GM12873 (cell line): ENCODE measurements at regions not wholly inside any gene's neighbourhood (a gene's known extent, or its start where the extent isn't known, plus 50 kb on each side); places are given as distances from the start of the nearest gene placed in this dataset.

ENCODE experiments used
- TF ChIP-seq, protein P1 (sequence below): IDR thresholded peaks from 2 replicates; pipeline ENCODE4 v1.5.1; 2012; ENCODE audit warnings: low read depth, mild to moderate bottlenecking, moderate library complexity, low read length, control low read depth; ENCODE audit not compliant: insufficient read depth; ENCODE audit errors: missing control alignments

- TF ChIP-seq, protein P1, sequence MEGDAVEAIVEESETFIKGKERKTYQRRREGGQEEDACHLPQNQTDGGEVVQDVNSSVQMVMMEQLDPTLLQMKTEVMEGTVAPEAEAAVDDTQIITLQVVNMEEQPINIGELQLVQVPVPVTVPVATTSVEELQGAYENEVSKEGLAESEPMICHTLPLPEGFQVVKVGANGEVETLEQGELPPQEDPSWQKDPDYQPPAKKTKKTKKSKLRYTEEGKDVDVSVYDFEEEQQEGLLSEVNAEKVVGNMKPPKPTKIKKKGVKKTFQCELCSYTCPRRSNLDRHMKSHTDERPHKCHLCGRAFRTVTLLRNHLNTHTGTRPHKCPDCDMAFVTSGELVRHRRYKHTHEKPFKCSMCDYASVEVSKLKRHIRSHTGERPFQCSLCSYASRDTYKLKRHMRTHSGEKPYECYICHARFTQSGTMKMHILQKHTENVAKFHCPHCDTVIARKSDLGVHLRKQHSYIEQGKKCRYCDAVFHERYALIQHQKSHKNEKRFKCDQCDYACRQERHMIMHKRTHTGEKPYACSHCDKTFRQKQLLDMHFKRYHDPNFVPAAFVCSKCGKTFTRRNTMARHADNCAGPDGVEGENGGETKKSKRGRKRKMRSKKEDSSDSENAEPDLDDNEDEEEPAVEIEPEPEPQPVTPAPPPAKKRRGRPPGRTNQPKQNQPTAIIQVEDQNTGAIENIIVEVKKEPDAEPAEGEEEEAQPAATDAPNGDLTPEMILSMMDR, result no peak
Measured at GRCh38 chr7:156533964-156534363, 106.6 kb upstream of the RNF32 start.

GRCh38 chr7:156533420-156533819 lies 107.2 kb upstream of the RNF32 start:
- TF ChIP-seq, protein P1, result no peak

- TF ChIP-seq, protein P1, result no peak
Measured at GRCh38 chr7:156532016-156532602, 108.5 kb upstream of the RNF32 start.

- TF ChIP-seq, protein P1, result no peak
Measured at GRCh38 chr7:156529956-156530355, 110.6 kb upstream of the RNF32 start.

DNA sequence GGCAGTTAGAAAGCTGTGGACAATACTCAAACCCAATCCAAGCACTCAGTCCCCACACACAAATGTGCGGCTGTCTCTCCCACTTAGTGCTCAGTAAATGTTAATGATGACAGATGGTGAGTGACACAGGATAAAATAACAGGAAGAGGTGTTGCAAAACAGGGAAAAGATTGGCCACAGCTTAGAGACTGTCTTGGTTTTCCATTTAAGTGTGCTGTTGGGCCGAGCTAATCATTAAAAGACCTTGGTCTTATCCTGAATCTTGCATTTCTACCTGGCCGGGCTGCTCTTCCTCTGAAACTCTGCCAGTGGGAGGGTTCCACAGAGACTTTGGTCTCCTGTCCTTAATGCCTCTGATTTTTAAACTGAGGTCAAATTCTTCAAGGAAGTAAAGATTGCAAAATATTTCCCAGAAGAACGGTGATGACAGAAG lies 113.1 kb upstream of the RNF32 start:
- TF ChIP-seq, protein P1, result no peak

DNA sequence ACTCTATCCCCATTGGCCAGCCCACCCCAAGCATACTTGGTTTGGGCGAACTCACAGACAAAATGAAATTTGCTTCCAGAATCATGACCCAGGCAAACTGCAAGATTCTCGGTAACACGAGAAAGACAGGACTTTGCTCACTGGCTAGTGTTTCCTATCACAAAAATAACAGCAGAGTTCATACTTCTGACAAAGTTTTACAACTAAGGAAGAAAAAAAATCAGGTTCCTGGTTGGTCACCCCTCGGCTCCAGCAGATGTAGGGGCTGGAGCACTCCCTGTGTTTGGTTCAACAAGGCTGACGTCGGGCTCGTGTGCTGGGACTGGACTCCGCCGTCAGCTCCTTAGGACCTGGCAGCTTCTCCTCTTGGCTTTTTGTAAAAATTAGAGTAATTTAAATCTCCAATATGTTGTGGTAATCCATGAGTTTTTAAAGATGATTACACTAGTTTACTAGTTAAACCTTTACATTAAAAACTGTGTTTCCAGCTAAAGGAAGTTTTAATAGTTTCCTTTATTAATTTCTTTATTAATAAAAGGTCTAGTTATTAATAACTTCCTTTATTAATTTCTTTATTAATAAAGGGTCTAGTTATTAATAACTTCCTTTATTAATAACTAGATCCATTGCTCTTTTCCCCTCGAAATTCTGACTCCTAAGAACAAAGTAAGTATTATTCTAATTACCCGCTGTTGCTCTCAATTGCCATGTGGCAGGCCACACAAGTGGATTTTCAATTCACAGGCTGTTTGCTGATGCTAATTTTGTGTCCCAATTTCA lies 115.6 kb upstream of the RNF32 start:
- TF ChIP-seq, protein P1, result no peak

DNA sequence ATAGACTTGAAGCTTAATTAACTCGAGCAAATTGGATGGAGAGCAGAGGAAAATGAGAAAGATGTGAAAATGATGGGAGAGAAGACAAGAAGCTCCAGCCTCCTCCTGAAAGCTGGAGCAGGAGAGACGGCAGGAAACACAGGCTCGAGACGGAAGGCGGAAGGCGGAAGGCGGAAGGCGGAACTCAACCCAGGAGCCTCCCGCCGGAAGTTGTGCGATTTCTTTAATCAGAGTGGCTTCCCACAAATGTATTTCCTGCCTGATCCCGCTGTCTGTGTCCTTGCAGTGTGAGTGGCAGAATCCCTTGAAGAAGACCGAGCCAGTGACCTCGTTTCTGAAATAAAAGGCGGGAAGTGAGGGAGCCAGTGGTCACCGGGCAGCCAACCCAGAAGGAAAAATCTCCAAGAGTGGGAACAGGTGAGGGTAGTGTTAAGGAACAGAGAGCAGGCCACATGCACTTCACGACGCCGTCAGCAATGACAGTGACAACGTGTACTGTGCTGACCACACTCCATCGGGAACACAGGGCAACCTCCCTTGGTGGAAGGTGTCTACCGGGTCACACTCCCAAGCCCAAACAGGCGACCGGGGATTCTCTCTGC lies 117.0 kb upstream of the RNF32 start:
- TF ChIP-seq, protein P1, result no peak
